K562 (cell line): ENCODE measurements at regions not wholly inside any gene's neighbourhood (a gene's known extent, or its start where the extent isn't known, plus 50 kb on each side); places are given as distances from the start of the nearest gene placed in this dataset.

ENCODE experiments used
- ATAC-seq: fragments of 200-7000 bp; cut with Tn5 transposase; 3 replicates; pipeline ENCODE4 v1.9.1; 2020; ENCODE audit warnings: moderate library complexity
- BruUV-seq: library from RNA; stranded (reverse); fragments of 400-500 nt; replicated peaks from 2 replicates; lab custom pipeline; 2021; lab: Mats Ljungman, UMichigan
- CTCF ChIA-PET: fragments of 300-600 bp; formaldehyde crosslinking; extraction: SDS; loops from one replicate; lab custom pipeline; 2021; ENCODE audit warnings: low intra/inter-chr PET ratio; lab: Yijun Ruan, JAX
- POLR2A ChIA-PET: fragments of 300-600, 350-650 bp; sonication (Branson Sonifier 250); formaldehyde crosslinking; extraction: SDS; loops from one replicate; lab custom pipeline; 2021; ENCODE audit warnings: antibody characterized with exemption, inconsistent platforms; lab: Yijun Ruan, JAX
- DNase-seq, 4 experiments: peaks; one replicate each; pipeline versions ENCODE4 v3.0.0 to v3.0.0-alpha.2; 2011 to 2018; ENCODE audit warnings: low spot score in 3 of 4, mixed read lengths in 3 of 4; ENCODE audit errors: extremely low read depth in 1 of 4
- FAIRE-seq: peaks from 2 replicates; lab custom pipeline; 2011; peaks lifted over from hg19 to GRCh38; lab: Jason Lieb, UNC
- H2AFZ ChIP-seq: 2 replicates; pipeline ENCODE4 v1.6.0; 2011; ENCODE audit warnings: low read depth, low read length, control low read depth, inconsistent platforms
- H3K27ac ChIP-seq: fragments of 200-600 bp; 3 replicates; pipeline ENCODE4 v1.8.0; 2011; ENCODE audit warnings: low read depth, mild to moderate bottlenecking, control low read depth, inconsistent platforms, low read length, moderate library complexity, mixed read lengths; ENCODE audit errors: extremely low read depth
- H3K27me3 ChIP-seq, 2 experiments: fragments of 300-600 bp in 1 of 2; 2 replicates in 1 of 2; 3 replicates in 1 of 2; pipeline versions ENCODE4 v1.6.0 to v1.8.0; 2011; ENCODE audit warnings: inconsistent platforms in 2 of 2, low read length in 2 of 2, mild to moderate bottlenecking in 1 of 2, mixed read lengths in 1 of 2, moderate library complexity in 1 of 2; ENCODE audit not compliant: control insufficient read depth in 2 of 2, insufficient read depth in 2 of 2
- H3K36me3 ChIP-seq: fragments of 300-600 bp; 3 replicates; pipeline ENCODE4 v1.8.0; 2011; ENCODE audit warnings: mild to moderate bottlenecking, low read length, inconsistent platforms; ENCODE audit not compliant: control insufficient read depth, insufficient read depth
- H3K4me1 ChIP-seq, 2 experiments: fragments of 200-600 bp in 1 of 2; replicated peaks in 1 of 2; 2 replicates in 1 of 2; 3 replicates in 1 of 2; pipeline versions ENCODE4 v1.5.1 to v1.8.0; 2011; ENCODE audit warnings: inconsistent platforms in 2 of 2, low read length in 2 of 2, mild to moderate bottlenecking in 1 of 2, mixed read lengths in 1 of 2, moderate library complexity in 1 of 2; ENCODE audit not compliant: control insufficient read depth in 2 of 2, insufficient read depth in 2 of 2
- H3K4me2 ChIP-seq: 2 replicates; pipeline ENCODE4 v1.6.1; 2011; ENCODE audit warnings: low read length, control low read depth, inconsistent platforms, mixed read lengths; ENCODE audit not compliant: insufficient read depth
- H3K4me3 ChIP-seq: fragments of 200-600 bp; sonication (generic), shearing (Covaris generic); 2 replicates; pipeline ENCODE4 v1.5.1; 2016; ENCODE audit warnings: control low read depth, inconsistent platforms
- H3K79me2 ChIP-seq: fragments of 200-600 bp; 3 replicates; pipeline ENCODE4 v1.8.0; 2011; ENCODE audit warnings: low read length, inconsistent platforms; ENCODE audit not compliant: control insufficient read depth, insufficient read depth
- H3K9ac ChIP-seq, 2 experiments: 2 replicates each; pipeline versions ENCODE4 v1.6.0 to v1.6.1; 2011; ENCODE audit warnings: low read depth in 2 of 2, low read length in 2 of 2, control low read depth in 1 of 2, inconsistent platforms in 1 of 2, mild to moderate bottlenecking in 1 of 2, mixed read lengths in 1 of 2; ENCODE audit not compliant: insufficient read depth in 1 of 2
- H3K9me1 ChIP-seq: one replicate; pipeline ENCODE4 v1.6.0; 2011; ENCODE audit warnings: inconsistent platforms, mild to moderate bottlenecking, low read length, moderate library complexity; ENCODE audit not compliant: control insufficient read depth, insufficient read depth
- H3K9me3 ChIP-seq: replicated peaks from 2 replicates; pipeline ENCODE4 v1.5.1; 2011; ENCODE audit warnings: low read depth, low read length, inconsistent platforms; ENCODE audit not compliant: control insufficient read depth, insufficient read depth
- H4K20me1 ChIP-seq: replicated peaks from 2 replicates; pipeline ENCODE4 v1.6.1; 2011; ENCODE audit warnings: low read length, inconsistent platforms, mixed read lengths; ENCODE audit not compliant: control insufficient read depth, insufficient read depth
- CCAR2 ChIP-seq: fragments of 200-400 bp; formaldehyde crosslinking; IDR thresholded peaks from 2 replicates; pipeline ENCODE4 v1.6.1; 2017; ENCODE audit warnings: mild to moderate bottlenecking, low read depth, low read length
- CREB5 ChIP-seq: fragments of 250-450 bp; sonication (Bioruptor Pico); IDR thresholded peaks from 2 replicates; pipeline ENCODE4 v1.5.0; 2020; ENCODE audit warnings: mild to moderate bottlenecking
- KDM5B ChIP-seq: fragments of 200-600 bp; sonication (generic); IDR thresholded peaks from 2 replicates; pipeline ENCODE4 v1.6.1; 2012; ENCODE audit warnings: low read depth, mild to moderate bottlenecking, moderate library complexity, low read length, control low read depth, inconsistent platforms; ENCODE audit not compliant: insufficient replicate concordance
- NCOA4 ChIP-seq: fragments of 450-650 bp; IDR thresholded peaks from 2 replicates; pipeline ENCODE4 v1.6.1; 2018; ENCODE audit warnings: mild to moderate bottlenecking; ENCODE audit not compliant: partially characterized antibody
- NR2F6 ChIP-seq: fragments of 450-650 bp; formaldehyde crosslinking; IDR thresholded peaks from 2 replicates; pipeline ENCODE4 v1.4.0; 2020; ENCODE audit warnings: mild to moderate bottlenecking
- PCBP2 ChIP-seq: fragments of 200-400 bp; formaldehyde crosslinking; IDR thresholded peaks from 2 replicates; pipeline ENCODE4 v1.6.1; 2018; ENCODE audit warnings: low read length, low read depth, mild to moderate bottlenecking, moderate library complexity; ENCODE audit not compliant: poor library complexity, severe bottlenecking
- RBM22 ChIP-seq: fragments of 200-400 bp; formaldehyde crosslinking; IDR thresholded peaks from 2 replicates; pipeline ENCODE4 v1.6.1; 2018; ENCODE audit warnings: low read length, low read depth; ENCODE audit not compliant: poor library complexity, severe bottlenecking
- RFX1 ChIP-seq: fragments of 450-650 bp; IDR thresholded peaks from 2 replicates; pipeline ENCODE4 v1.6.1; 2016; ENCODE audit warnings: mild to moderate bottlenecking, moderate library complexity
- RNF2 ChIP-seq: sonication (generic); IDR thresholded peaks from 2 replicates; pipeline ENCODE4 v1.6.1; 2016
- STAG1 ChIP-seq: sonication (generic); formaldehyde crosslinking; IDR thresholded peaks from 2 replicates; pipeline ENCODE4 v1.5.0; 2020; ENCODE audit warnings: missing genetic modification reagents, borderline replicate concordance
- ZNF212 ChIP-seq: fragments of 450-650 bp; formaldehyde crosslinking; IDR thresholded peaks from 2 replicates; pipeline ENCODE4 v1.4.0; 2020; ENCODE audit warnings: mild to moderate bottlenecking
- ZNF41 ChIP-seq: fragments of 250-450 bp; sonication (Bioruptor Pico); conservative IDR thresholded peaks from 2 replicates; pipeline ENCODE4 v1.4.0; 2020; ENCODE audit warnings: mild to moderate bottlenecking
- ZNF512 ChIP-seq: IDR thresholded peaks from 2 replicates; pipeline ENCODE4 v1.6.1; 2016; ENCODE audit warnings: missing genetic modification characterization, missing compliant biosample characterization
- WGBS: fragments of 100-300 bp; shearing (Covaris generic); methylation state at CpG from one replicate; pipeline ENCODE4 v1.1.6; 2016; ENCODE audit warnings: low coverage, mixed read lengths; ENCODE audit not compliant: insufficient coverage; ENCODE audit errors: missing lambda C conversion rate; 5-methylcytosine and 5-hydroxymethylcytosine counted together
- in situ Hi-C: fragments of 300-500 bp; cut with MboI; formaldehyde crosslinking; loops from 4 replicates; pipeline ENCODE4 v1.15.0; 2018; ENCODE audit warnings: inconsistent platforms, mixed read lengths
- intact Hi-C: fragments of 100-400 bp; cut with micrococcal nuclease; formaldehyde crosslinking; loops from 2 replicates; pipeline ENCODE4 v1.14.2; 2022

GRCh38 chr4:59249110-59249509 is 1951.0 kb upstream of the ADGRL3 start (continued):
- no peak for TF ChIP-seq RBM22
- no peak for TF ChIP-seq STAG1 (CRISPR knock-in tag)
- no peak for TF ChIP-seq ZNF512 (tag)
- TF ChIP-seq CCAR2 = no peak
- no peak for TF ChIP-seq ZNF41 (CRISPR knock-in tag)
- TF ChIP-seq NR2F6 (CRISPR knock-in tag) = no peak
- TF ChIP-seq ZNF212 (CRISPR knock-in tag) = no peak
- no peak for TF ChIP-seq NCOA4
- TF ChIP-seq RFX1 = no peak

- Histone ChIP-seq H3K79me2 (no peaks in the 10 kb centered on the region), H3K4me2 (no peak overlapping the region), H3K27me3 (no peaks in the 10 kb centered on the region), H3K9ac (no peak overlapping the region), H2AFZ (no peak overlapping the region), H3K27ac (no peak overlapping the region), H3K36me3 (no peaks in the 10 kb centered on the region), H3K9me1 (no peaks in the 10 kb centered on the region), H3K4me1 (no peaks in the 10 kb centered on the region), H3K4me3 (no peak overlapping the region), H4K20me1 (no peaks in the 10 kb centered on the region), H3K9me3 (no peaks in the 10 kb centered on the region)
- ChIA-PET CTCF (no interaction called here), POLR2A (no interaction called here)
- FAIRE-seq (no peak), DNase-seq (no peak), ATAC-seq (no peak)
- intact Hi-C loops (no loop called here), in situ Hi-C loops (no loop called here)
- BruUV-seq = no TSS peak
- WGBS = 0% methylated on average over 2 of the region's 2 CpGs
- TF ChIP-seq CREB5 (CRISPR knock-in tag) (no peak), KDM5B (no peak), PCBP2 (no peak), RNF2 (no peak)
These were observed 1942.1 kb upstream of the ADGRL3 start for GRCh38 chr4:59258002-59258401.
